NB4 (cell line): ENCODE measurements at regions not wholly inside any gene's neighbourhood (a gene's known extent, or its start where the extent isn't known, plus 50 kb on each side); places are given as distances from the start of the nearest gene placed in this dataset.
"Not testable (repeated sequence)": the region's sequence is repeated elsewhere in the genome, so short reads cannot be mapped to it uniquely, and the experiment has no call there.

Experiments used
- DNase-seq: peaks from one replicate; pipeline ENCODE4 v3.0.0; 2010; ENCODE audit warnings: low read depth
- H3K4me3 ChIP-seq: one replicate; pipeline ENCODE4 v1.5.1; 2011; ENCODE audit warnings: mild to moderate bottlenecking, low read depth, low read length, moderate library complexity
- CTCF ChIP-seq: IDR thresholded peaks from one replicate; pipeline ENCODE4 v1.5.1; 2012; ENCODE audit warnings: low read depth, low read length
- MYC ChIP-seq: IDR thresholded peaks from 2 replicates; pipeline ENCODE4 v1.6.1; 2011; ENCODE audit warnings: low read depth, low read length
- POLR2A ChIP-seq: IDR thresholded peaks from 2 replicates; pipeline ENCODE4 v1.6.1; 2011; ENCODE audit warnings: mild to moderate bottlenecking; ENCODE audit not compliant: insufficient read length; ENCODE audit errors: extremely low read depth
- TF ChIP-seq, protein P1 (sequence below): IDR thresholded peaks from 2 replicates; pipeline ENCODE4 v1.6.1; 2011; ENCODE audit warnings: low read depth, low read length

DNA sequence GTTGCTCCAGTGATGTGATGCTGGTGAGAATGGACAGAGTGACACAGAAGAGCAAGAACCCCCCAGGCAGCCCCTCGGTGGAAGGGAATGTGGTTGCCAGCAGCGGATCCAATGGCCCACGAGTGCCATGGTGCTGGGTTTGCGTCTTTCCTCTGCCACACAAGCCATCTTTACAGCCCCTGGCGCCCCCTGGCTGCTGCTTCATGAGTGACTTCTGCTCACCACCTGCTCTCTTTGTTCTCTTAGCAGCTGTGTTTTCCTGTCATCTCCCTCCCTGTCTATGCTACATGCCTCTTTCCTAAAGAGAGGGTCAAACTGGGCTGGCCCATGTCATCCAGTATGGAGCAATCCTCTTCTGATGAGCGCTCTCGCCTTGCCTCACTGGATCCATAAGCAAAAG, 300.0 kb upstream of the SMIM21 start:
- DNase-seq, result peak; percentile 46
- no peak overlapping the region for H3K4me3 ChIP-seq
- peak; percentile 66 for TF ChIP-seq CTCF
- no peak for TF ChIP-seq MYC
- no peak for TF ChIP-seq POLR2A
- TF ChIP-seq, protein P1, sequence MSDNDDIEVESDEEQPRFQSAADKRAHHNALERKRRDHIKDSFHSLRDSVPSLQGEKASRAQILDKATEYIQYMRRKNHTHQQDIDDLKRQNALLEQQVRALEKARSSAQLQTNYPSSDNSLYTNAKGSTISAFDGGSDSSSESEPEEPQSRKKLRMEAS, result no peak

DNA sequence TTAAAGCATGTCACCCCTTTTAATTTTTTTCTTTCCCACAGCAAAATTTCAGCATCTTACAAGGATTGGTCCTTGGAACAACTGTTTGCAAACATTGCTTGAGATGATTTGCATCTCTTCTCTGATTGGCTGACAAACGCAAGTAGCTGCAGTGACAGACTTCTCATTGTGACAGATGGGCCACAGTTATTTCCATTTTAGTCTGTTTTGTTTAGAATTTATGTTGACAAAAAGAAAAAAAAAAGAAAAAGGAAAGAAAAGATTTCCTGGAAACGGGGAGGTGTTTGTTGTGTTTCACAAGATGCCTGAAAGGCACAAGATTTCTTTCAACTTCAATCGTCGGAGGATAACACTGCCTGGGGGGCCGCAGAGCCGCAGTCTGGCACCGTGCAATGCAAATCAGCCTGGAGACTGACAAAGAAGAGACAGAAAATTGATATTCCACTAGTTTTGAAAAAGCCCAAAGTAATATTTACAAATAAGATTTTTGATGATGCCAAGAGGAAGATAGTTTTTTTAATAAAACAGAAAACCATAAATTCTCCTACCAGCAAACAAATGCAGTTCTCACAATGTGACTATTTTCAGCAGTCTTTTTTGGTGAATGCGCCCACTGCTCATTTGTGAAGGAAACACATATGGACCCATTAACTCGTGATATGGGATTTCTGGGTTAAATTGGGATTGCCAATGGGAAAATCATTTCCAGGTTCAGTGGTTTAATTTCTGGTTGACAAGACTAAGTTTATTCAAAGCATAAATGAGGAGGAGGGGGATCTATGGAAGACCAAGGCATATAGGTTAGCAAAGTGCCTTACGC, 296.2 kb upstream of the SMIM21 start:
- TF ChIP-seq, protein P1, result no peak
- TF ChIP-seq CTCF (no peak), MYC (no peak), POLR2A (no peak)
- no peak for DNase-seq
- H3K4me3 ChIP-seq, result no peak overlapping the region

- H3K4me3 ChIP-seq, result no peak overlapping the region
- TF ChIP-seq, protein P1, result no peak
- TF ChIP-seq MYC, result no peak
- DNase-seq, result peak; percentile 35
Measured at GRCh38 chr18:75714766-75715165, 287.3 kb upstream of the SMIM21 start.

DNA sequence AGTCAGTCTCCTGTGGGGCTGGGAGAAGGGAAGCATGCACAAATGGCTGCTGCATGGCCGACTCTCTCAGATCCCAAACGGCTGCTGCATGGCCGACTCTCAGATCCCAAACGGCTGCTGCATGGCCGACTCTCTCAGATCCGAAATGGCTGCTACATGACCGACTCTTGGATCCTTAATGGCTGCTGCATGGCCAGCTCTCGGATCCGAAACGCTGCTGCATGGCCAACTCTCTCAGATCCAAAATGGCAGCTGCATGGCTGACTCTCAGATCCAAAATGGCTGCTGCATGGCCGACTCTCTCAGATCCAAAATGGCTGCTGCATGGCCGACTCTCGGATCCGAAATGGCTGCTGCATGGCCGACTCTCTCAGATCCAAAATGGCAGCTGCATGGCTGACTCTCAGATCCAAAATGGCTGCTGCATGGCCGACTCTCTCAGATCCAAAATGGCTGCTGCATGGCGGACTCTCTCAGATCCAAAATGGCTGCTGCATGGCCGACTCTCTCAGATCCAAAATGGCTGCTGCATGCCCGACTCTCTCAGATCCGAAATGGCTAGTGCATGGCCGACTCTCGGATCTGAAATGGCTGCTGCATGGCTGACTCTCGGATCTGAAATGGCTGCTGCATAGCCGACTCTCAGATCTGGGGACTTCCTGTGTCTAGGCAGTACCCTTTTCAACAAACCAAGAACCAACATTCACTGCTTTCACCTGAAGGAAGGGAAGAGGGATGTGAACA, 284.8 kb upstream of the SMIM21 start:
- not testable (repeated sequence) for DNase-seq, H3K4me3 ChIP-seq

DNA sequence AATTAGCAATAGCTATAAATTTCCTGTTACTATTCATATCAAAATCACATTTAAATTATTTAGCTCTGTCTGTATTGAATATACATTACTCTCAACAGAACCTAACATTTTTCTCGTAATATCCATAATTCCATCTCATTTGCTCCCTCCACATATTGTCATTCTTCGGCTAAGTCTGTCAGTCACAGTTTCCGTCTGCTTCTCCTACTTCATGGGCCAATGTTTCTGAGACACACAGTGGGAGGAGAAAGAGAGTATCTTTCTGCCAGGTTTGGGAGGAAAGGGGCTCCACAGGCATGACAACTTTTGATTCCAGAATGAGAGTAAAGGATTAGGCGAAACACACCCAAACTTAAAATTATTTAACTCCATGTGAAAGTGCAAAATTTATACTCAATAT, 273.1 kb upstream of the SMIM21 start:
- no peak for DNase-seq
- no peak overlapping the region for H3K4me3 ChIP-seq
- TF ChIP-seq CTCF, result no peak
- TF ChIP-seq POLR2A, result no peak
- TF ChIP-seq MYC, result no peak
- TF ChIP-seq, protein P1, result no peak

DNA sequence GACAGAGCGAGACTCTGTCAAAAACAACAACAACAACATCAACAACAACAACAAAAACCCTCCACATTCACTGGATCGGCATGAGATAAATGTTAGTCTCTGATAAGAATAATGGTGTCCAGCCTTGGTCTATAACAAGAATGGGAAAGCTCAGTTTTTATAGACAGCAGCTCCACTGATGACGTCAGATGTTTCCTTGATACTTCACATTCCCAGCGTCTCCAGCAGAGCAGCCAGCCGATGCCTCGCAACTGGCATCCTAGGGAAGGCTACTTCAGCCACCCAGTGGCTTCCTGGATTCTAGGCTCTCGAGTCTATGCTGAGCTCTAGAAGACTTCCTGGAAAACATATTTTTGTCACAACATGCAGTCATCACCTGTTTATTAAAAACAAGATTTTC, 271.4 kb upstream of the SMIM21 start:
- no peak for DNase-seq
- no peak overlapping the region for H3K4me3 ChIP-seq
- TF ChIP-seq CTCF (no peak), POLR2A (no peak), MYC (no peak)
- TF ChIP-seq, protein P1, result no peak
